NOMO-1 (cell line): ENCODE measurements at regions not wholly inside any gene's neighbourhood (a gene's known extent, or its start where the extent isn't known, plus 50 kb on each side); places are given as distances from the start of the nearest gene placed in this dataset.
"Not testable (repeated sequence)": the region's sequence is repeated elsewhere in the genome, so short reads cannot be mapped to it uniquely, and the experiment has no call there.

Source experiments
- DNase-seq, 2 experiments: peaks; one replicate each; lab custom pipeline; 2025; ENCODE audit not compliant: unreplicated experiment in 2 of 2; lab: John Stamatoyannopoulos, UW

DNA sequence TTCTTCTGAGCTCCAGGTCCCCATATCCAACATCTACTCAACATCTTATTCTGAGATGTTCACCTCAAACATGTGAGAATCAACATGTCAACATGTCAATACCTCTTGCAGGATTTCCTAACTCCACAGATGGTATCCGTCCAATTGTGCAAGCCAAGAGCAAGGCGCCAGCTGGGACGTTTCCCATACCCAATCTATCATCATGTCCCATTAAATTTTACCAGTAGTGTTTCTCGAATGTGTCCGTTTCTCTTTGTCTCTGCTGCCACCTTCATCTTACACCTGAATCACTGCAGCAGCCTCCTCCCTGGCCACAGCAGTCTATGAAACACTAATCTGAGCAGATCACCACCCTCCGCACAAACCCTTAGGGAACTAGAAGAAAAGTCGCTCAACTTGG lies 78.0 kb upstream of the RPS6KA2 start:
- DNase-seq: no peak

DNA sequence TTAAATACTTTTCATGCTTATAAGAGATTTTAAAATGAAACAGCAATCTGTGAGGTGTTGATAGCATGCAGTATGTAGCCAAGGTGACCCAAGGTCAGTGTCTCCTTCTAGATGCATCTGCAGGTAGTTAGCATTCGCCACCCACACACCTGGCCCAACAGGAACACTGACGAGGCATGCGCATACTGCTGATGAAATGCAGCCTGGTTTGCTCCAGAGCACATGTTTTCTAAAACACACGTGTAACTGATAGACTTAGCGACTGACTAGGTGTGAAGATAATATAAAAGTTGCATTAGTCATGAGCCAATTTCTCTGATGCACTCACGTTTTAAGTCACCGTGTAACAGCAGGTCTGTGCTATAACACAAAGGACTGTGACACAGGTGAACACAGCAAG lies 77.1 kb upstream of the RPS6KA2 start:
- DNase-seq: no peak

DNA sequence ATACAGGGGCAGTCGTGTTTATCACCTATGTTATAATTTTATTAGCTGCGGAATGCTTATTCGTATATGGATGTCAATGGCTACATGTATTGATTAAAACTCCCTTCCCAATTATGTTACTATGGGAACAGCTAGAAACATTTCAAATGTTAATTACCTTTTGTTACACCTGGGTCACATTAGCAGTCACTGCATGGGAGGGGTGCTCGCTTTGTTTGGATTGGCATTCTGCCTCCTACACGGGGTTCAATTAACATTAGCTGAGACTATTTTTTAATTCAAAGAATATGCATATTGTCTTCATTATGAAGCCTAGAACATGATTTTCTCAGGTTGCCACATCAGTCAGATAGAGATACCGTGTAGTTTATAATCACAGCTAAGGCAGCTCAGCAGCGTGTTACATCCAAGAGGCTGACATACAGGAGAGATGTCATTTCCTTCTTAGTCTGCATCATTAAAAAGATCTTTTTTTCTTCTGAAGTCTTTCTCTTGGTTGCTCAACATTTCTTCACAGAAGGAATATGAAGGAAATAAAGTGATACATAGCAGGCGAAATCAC lies 76.2 kb upstream of the RPS6KA2 start:
- DNase-seq: no peak

DNA sequence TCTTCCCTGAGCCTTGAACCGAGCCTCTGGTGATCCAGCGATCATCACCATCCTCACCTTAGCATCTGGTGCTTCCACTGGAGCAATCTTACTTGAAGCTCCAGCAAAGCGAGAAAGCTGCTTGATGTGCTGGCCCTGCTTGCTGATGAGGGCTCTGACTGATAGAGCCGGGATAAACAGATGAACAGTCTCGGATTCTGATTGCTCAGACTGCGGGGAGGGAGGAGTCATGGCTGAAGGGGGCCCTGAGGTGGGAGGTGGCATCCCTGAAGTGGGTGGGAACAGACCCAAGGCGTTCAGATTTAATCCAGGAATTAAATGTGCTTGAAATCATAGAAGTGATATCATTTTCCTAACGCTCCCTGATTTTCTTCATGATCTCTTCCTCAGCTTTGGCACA lies 74.4 kb upstream of the RPS6KA2 start:
- not testable (repeated sequence) for DNase-seq

DNA sequence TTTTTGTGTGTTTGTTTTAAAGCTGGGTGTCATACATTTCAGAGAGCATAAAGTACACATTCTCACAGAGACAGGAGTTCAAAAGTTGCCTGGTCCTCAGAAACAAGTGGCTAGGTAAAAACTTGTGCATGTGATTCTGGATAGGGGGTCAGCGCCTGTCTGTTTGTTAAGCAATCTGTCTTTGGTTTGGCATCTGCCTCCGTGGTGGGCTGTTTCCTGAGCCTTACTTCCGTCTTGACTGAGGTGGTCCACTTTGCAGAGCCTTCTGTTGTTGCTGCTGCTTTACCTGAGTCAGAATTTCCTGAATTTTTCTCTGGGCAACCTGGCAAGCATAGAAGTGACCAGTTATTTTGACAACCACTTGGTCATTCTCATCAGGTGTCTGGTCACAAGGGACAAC lies 73.8 kb upstream of the RPS6KA2 start:
- not testable (repeated sequence) for DNase-seq

DNA sequence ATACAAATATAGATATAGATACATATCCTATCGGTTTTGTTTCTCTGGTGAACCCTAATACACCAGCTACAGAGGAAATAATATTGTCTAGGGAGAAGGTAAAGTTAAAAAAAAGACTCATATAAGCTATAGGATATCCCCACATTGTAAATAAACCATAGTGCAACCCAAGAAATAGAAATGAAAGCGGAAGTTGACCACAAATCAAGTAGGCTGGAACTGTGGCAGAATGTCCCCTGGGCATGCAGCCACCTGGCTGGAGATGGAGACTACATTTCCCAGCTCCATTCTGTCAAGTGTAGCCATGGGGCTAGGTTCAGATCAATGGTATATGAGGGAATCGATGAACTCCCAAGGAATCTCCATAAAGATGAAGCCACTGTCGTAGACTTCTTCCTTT lies 70.1 kb upstream of the RPS6KA2 start:
- peak; percentile 19 to 42 for DNase-seq

DNA sequence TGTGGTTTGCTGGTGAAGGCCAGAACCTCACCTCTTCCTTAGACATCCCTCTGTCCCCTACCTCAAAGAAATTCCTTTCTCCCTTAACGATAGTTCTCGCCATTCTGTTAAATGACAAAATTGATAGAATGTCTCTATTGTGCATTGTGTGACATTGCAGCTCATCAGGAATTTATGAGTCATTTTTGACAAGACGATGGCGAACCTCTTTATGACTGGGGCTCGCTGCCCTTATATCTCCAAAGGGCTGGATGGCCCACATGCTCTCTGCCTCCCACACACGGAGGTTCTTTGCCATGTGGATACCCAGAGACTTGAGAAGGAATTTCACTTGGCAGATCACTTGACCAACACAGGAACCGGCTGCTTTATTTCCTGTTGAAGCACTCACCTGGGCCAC lies 66.8 kb upstream of the RPS6KA2 start:
- DNase-seq: no peak

DNA sequence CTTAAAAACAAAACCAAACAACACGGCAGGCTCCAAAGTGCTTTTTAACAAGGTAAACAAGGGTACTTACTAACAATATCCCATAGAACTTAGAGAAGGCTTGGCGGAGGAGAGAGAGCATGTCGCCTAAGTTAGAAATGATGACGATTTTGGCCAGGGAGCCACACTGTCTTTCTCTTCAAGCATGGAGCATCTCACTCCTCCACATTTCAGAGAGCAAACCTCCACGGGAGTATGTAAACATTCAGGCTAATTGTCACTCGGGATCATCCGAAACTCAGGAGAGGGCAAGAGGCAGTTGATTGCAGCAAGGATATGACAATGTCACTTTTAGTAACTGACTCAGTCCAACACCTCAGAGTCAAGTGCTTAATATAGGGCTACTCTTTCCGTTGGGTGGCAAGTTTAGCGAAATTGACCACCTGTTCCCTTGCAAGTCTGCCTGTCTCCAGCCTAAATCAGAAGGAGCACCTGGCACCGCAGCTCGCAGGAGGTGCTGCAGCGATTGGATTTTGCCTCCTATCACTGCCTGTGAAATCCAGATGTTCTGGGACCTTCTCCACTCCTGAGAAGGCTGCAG lies 65.8 kb upstream of the RPS6KA2 start:
- DNase-seq: no peak

DNA sequence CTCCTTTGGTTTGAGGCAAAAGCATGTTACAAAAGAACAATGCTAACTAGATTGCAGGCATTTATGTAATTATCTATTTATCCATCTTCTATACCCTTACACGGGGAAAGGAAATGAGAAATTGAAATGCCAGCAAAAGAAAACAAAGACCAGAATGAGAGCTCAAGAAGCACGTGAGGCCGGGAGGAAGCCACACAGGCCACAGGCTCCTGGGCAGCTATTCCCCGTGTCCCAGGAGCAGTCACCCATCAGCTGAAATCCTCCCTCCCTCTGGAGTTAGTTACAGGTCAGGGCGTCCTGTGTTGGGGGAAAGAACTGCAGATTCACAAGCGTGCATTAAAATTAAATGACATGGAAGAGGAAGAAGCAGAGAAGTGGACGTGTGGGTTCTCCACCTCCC lies 64.7 kb upstream of the RPS6KA2 start:
- no peak for DNase-seq

DNA sequence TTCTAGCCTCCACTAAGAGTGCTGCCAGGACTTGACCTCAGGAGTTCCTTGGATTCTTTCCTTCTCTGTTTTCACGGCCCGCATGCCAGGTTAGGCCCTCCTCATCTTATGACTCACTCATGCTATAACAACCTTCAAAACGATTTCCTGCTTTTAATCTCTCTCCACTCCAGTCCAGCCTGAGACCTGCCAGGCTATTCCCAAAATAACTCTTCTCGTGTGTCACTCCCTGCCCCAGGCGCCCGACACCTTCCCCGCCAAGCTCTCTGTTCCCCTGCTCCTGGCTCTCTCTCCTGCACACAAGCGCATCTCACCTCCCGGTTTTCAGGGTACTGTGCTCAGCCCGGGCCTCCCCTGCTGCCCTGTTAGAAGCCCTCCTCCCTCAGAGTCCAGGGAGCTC lies 64.1 kb upstream of the RPS6KA2 start:
- DNase-seq: no peak

DNA sequence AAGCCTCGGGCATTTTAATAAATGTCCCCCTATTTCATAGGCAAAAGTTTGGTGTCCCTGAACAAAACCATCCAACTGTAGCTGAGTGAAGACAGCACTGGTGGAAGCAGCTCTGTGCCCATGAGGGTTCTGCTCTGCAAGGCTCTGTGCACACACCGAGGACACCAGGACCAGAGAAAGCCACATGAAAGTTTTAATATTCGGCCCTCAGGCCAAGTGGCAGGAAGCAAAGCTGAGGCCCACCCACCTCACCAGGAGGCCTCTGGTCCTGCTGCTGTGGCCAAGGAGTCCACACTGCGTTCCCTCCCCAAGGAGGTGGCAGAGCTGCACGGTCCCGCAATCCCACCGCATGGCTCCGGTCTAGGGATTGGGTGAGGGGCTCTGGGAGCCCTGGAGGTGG lies 62.6 kb upstream of the RPS6KA2 start:
- DNase-seq: no peak

DNA sequence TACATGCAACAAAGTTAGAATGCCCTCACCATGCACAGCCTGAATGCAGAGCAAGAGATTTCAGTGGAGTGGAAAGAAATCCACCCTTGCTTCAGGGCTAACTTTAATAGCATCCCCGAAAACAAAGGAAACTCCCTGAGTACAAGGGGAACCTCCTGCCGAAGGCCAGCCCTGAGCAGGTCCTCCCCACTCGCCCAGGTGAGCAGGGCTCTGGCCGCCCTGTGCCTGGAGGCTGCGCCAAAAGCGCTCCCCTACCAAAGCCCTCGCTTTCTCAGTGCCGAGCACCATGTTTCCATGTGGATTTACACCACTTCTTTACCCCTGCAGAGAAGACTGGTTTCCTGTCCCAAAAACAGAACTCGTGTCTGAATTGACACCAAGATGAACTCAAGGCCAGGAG lies 61.9 kb upstream of the RPS6KA2 start:
- no peak for DNase-seq

DNA sequence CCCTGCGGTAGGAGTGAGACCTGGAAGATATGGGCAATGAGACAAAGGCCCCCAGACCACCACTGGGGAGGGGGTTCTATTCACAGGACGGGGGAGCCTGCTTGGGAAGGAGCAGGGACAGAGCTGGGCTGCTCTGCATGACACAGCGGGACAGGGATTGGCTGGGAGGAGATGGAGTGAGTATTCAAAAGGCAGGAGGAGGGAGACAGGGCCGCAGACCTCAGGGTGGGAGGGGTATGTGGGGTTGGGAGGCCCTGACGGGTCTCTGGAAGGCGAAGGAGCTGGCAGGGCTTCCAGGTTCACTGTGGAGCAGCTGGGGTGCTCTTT lies 60.8 kb upstream of the RPS6KA2 start:
- no peak for DNase-seq

DNA sequence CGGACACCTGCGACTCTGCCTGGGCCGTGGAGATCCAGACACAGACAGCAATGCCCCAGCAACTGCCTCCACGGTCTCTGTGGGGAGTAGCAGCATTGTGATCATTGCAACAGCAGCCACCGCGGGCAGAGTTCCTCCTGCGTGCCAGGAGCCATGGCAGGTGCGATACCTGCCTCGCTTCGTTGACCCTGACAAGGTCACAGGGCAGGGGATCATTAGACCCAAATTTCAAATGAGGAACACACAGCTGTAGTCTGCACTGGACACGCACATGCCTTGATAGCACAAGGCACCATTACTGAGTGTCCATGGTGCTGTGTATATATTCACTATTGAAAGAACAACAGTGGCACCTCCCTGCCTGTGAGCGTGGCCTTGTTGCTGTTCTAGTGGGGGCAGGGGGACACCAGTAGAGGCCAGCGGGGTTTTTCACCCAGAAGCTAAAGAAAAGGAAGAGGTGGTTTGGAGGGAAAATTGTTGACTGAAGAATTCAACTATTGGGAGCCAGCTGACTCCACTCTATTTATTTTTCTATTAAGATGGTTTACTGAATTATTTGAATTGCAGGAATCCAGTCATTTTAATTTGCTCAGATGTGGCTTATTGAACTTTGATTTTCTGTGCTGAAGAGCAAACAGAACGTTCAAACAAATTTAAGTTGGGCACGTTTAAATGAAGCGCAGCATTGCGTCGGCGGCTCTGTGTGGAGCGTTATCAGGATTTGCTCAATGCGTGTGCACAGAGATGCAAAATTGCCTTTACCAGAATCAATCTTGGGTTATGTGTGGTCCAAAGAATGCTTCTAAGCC lies 60.2 kb upstream of the RPS6KA2 start:
- DNase-seq: no peak

DNA sequence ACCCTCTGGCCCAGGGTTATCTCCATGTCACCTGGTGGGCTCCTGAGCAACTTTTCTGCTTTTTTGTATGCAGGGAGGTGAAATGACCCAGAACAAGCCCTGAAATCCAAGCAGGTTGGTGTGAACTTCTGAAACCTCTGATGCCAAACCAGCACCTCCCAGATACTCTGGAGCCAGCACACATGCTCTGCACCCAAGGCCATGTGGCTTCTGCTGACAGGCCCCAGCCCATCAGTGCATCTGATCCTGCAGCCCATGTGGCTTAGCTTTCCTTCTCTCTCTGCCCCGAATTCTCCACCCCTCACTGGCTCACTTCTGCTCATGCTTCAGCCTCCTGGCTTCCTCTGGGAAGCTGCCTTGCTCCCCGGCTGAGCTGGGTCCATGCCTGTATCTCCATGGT lies 59.3 kb upstream of the RPS6KA2 start:
- no peak for DNase-seq

DNA sequence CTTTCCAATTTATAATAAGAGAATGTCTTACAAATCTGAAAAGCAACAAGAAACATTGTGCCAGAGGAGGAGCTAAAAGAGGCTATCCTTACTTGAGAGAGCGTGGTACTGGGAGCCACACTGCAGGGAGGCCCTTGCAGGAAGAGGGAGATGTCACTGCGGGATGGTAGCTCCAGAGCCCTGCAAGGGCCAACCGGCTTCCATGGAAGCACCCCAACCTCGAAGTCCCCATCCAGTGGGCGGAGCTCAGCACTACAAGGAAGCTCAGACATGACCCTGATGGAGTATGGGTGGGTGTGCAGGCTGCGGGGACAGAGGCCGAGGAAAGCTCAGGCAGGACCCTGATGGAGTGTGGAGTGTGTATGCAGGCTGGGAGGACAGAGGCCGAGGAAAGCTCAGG lies 57.8 kb upstream of the RPS6KA2 start:
- DNase-seq: no peak

DNA sequence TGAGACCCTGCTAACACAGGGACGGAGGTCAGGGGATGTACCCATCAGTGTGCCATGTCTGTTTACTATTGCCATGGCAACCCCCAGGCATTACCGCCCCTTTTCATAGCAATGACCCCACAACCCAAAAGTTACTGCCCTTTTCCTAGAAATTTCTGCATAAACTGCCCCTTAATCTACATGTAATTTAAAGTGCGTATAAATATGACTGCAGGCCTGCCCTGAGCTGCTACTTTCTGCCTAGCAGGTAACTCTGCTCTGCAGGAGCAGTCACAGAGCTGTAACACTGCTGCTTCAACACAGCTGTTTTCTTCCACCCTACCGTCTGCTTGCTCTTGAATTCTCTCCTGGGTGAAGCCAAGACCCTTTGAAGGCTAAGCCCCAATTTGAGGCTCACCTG lies 57.1 kb upstream of the RPS6KA2 start:
- DNase-seq: no peak

DNA sequence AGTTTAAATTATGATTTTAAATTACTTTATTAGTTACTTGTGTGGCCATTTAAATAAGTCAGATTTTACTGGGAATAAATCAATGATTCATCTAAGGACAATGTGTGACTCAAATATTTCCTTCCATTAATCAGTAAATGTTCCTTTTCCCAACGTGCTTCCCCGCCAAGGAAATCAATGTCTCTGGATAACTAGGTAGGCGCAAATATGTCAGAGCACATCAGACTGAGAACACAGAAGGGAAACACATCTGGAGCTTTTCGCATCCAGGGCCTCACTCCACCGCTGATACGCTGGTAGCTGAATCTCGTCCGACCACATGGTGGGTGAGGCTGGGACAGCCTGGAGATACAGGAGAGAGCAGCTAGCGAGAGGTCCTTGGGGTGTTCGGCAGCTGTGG lies 56.4 kb upstream of the RPS6KA2 start:
- DNase-seq: no peak

DNA sequence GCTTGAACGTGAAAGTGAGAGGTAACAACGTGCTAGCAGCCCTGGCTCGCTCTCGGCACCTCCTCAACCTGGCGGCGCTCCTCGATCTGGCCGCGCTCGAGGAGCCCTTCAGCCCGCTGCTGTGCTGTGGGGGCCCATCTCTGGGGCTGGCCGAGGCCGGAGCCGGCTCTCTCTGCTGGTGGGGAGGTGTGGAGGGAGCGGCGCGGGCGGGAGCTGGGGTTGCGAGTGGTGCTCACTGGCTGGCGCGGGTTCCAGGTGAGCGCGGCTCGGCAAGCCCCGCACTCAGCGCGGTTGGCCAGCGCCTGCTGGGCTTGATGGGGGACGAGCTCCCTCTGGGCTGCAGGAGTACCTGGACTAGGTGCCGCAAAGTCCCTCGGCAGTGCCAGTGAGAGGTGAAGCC lies 52.5 kb upstream of the RPS6KA2 start:
- no peak for DNase-seq

DNA sequence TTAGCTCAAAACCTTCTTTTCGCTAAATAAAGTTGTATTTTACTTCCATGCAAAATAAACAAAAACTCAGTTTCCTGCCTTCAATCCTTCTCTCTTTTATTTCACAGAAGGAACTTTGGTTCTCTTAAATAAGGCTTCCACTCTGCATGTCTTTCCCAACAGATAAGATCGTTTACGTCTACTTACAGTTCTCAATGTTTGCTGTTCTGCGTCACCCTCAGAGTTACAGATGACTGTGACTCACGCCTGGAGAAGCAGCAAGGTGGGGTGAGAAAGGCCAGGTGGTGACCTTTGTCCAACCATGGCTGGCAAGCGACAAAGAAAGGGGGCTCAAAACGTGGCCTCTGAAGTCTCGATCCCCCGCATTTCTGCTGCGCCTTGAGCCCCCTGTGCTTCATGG lies 51.4 kb upstream of the RPS6KA2 start:
- DNase-seq: no peak

DNA sequence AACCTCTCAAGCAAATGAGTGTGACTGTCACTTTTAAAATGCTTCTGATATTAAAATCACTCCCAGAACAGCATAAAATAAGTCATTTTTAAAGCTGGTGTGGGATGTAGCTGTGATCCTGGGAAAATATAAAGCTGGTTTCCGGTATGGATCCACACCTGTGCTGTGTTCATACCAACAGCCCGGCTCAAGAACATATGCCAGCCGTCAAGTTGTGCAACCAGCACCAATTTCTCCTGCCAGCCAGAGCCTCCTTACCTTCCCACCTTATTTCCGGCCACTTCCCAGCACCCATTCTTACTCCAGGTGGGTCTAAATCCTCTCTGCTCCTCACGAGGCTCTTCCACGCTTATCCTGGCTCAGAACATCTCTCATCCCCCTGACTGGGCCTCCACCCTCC lies 50.9 kb upstream of the RPS6KA2 start:
- no peak for DNase-seq
